Endothelial cell of umbilical vein (primary cell): ENCODE measurements at regions not wholly inside any gene's neighbourhood (a gene's known extent, or its start where the extent isn't known, plus 50 kb on each side); places are given as distances from the start of the nearest gene placed in this dataset.

ENCODE experiments used
- BruUV-seq: library from RNA; stranded (reverse); fragments of 400-500 nt; replicated peaks from 2 replicates; lab custom pipeline; 2021; lab: Mats Ljungman, UMichigan
- CTCF ChIA-PET: fragments of 300-600, 350-600 bp; sonication (Branson Sonifier 250); formaldehyde crosslinking; loops from one replicate; lab custom pipeline; 2021; ENCODE audit warnings: antibody characterized with exemption, inconsistent platforms; lab: Charles Lee
- POLR2A ChIA-PET: fragments of 300-600, 350-600 bp; sonication (Branson Sonifier 250); formaldehyde crosslinking; loops from one replicate; lab custom pipeline; 2021; ENCODE audit warnings: antibody characterized with exemption, inconsistent platforms; lab: Charles Lee
- DNase-seq: peaks from one replicate; pipeline ENCODE4 v3.0.0-alpha.2; 2011; ENCODE audit warnings: low read depth, low spot score
- FAIRE-seq: peaks from 2 replicates; lab custom pipeline; 2011; peaks lifted over from hg19 to GRCh38; lab: Jason Lieb, UNC
- H2AFZ ChIP-seq: 2 replicates; pipeline ENCODE4 v1.6.0; 2012; ENCODE audit warnings: low read depth, low read length, control low read depth, inconsistent platforms
- H3K27ac ChIP-seq: 2 replicates; pipeline ENCODE4 v1.5.1; 2011; ENCODE audit warnings: low read depth, mild to moderate bottlenecking, control low read depth, low read length, moderate library complexity; ENCODE audit not compliant: insufficient read depth
- H3K27me3 ChIP-seq, 2 experiments: 2 replicates each; pipeline versions ENCODE4 v1.6.0 to v1.6.1; 2011; ENCODE audit warnings: low read length in 2 of 2, mixed read lengths in 1 of 2; ENCODE audit not compliant: control insufficient read depth in 2 of 2, insufficient read depth in 2 of 2
- H3K36me3 ChIP-seq, 2 experiments: 2 replicates in 1 of 2; 3 replicates in 1 of 2; pipeline ENCODE4 v1.5.1; 2011; ENCODE audit warnings: low read length in 2 of 2, mild to moderate bottlenecking in 1 of 2, moderate library complexity in 1 of 2; ENCODE audit not compliant: control insufficient read depth in 2 of 2, insufficient read depth in 2 of 2; ENCODE audit errors: extremely low read depth in 1 of 2
- H3K4me1 ChIP-seq: 3 replicates; pipeline ENCODE4 v1.5.1; 2011; ENCODE audit warnings: mild to moderate bottlenecking, low read length; ENCODE audit not compliant: control insufficient read depth, insufficient read depth; ENCODE audit errors: extremely low read depth
- H3K4me2 ChIP-seq: 2 replicates; pipeline ENCODE4 v1.6.1; 2011; ENCODE audit warnings: low read length, control low read depth, mixed read lengths; ENCODE audit not compliant: insufficient read depth
- H3K4me3 ChIP-seq, 3 experiments: fragments of 200-600 bp in 1 of 3; sonication (generic), shearing (Covaris generic) in 1 of 3; replicated peaks in 1 of 3; 2 replicates each; pipeline ENCODE4 v1.5.1; 2011 to 2016; ENCODE audit warnings: control low read depth in 3 of 3, low read length in 3 of 3, mild to moderate bottlenecking in 2 of 3, inconsistent platforms in 1 of 3, low read depth in 1 of 3, moderate library complexity in 1 of 3; ENCODE audit not compliant: insufficient read depth in 1 of 3
- H3K79me2 ChIP-seq: 2 replicates; pipeline ENCODE4 v1.6.0; 2012; ENCODE audit warnings: low read length, inconsistent platforms; ENCODE audit not compliant: control insufficient read depth, insufficient read depth
- H3K9ac ChIP-seq: replicated peaks from 2 replicates; pipeline ENCODE3; 2011; ENCODE audit warnings: low read length, control low read depth; ENCODE audit not compliant: insufficient read depth; ENCODE audit errors: extremely low read depth
- H3K9me1 ChIP-seq: replicated peaks from 3 replicates; pipeline ENCODE4 v1.6.0; 2011; ENCODE audit warnings: mild to moderate bottlenecking, low read length; ENCODE audit not compliant: control insufficient read depth, insufficient read depth; ENCODE audit errors: extremely low read depth
- H3K9me3 ChIP-seq: replicated peaks from 2 replicates; pipeline ENCODE4 v1.5.1; 2012; ENCODE audit warnings: low read length, inconsistent platforms; ENCODE audit not compliant: control insufficient read depth, insufficient read depth
- H4K20me1 ChIP-seq: replicated peaks from 2 replicates; pipeline ENCODE3; 2011; ENCODE audit warnings: mild to moderate bottlenecking, low read length; ENCODE audit not compliant: control insufficient read depth, insufficient read depth; ENCODE audit errors: extremely low read depth
- EZH2 ChIP-seq: IDR thresholded peaks from 2 replicates; pipeline ENCODE4 v1.6.1; 2012; ENCODE audit warnings: borderline replicate concordance, low read depth, mild to moderate bottlenecking, moderate library complexity, low read length, inconsistent platforms; ENCODE audit not compliant: severe bottlenecking
- FOS ChIP-seq: IDR thresholded peaks from 2 replicates; pipeline ENCODE4 v1.6.1; 2011; ENCODE audit warnings: mild to moderate bottlenecking, low read length, moderate library complexity, borderline replicate concordance; ENCODE audit not compliant: insufficient read depth
- GATA2 ChIP-seq: IDR thresholded peaks from 2 replicates; pipeline ENCODE4 v1.7.0; 2011; ENCODE audit warnings: low read depth, mild to moderate bottlenecking, moderate library complexity, mixed read lengths, low read length; ENCODE audit not compliant: insufficient read length, insufficient read depth
- JUN ChIP-seq: IDR thresholded peaks from 2 replicates; pipeline ENCODE4 v1.6.1; 2011; ENCODE audit warnings: borderline replicate concordance, low read depth; ENCODE audit not compliant: insufficient read length, insufficient read depth
- MYC ChIP-seq: IDR thresholded peaks from one replicate; pipeline ENCODE4 v1.6.1; 2011; ENCODE audit warnings: mild to moderate bottlenecking, low read depth, low read length
- POLR2A ChIP-seq: IDR thresholded peaks from 2 replicates; pipeline ENCODE4 v1.6.1; 2012; ENCODE audit warnings: low read depth, mild to moderate bottlenecking, control low read depth, low read length
- POLR2AphosphoS5 ChIP-seq: IDR thresholded peaks from 2 replicates; pipeline ENCODE4 v1.6.1; 2012; ENCODE audit warnings: low read depth, mild to moderate bottlenecking, control low read depth, low read length, moderate library complexity; ENCODE audit not compliant: insufficient read depth
- dilution Hi-C: fragments of 300-500 bp; cut with MboI; formaldehyde crosslinking; loops from one replicate; pipeline ENCODE4 v1.15.0; 2019; ENCODE audit warnings: low sequenced_read_pairs; ENCODE audit not compliant: extremely low pct_ligation_motif_present
- intact Hi-C: fragments of 100-400 bp; cut with micrococcal nuclease; formaldehyde crosslinking; loops from one replicate; pipeline ENCODE4 v1.10.0; 2022
- TF ChIP-seq, protein P1 (sequence below): IDR thresholded peaks from 2 replicates; pipeline ENCODE4 v1.6.1; 2011; ENCODE audit not compliant: insufficient read depth, insufficient read length
- TF ChIP-seq, protein P2 (sequence below), 2 donors: IDR thresholded peaks; 1 replicate in 1 of 2; 2 replicates in 1 of 2; pipeline ENCODE4 v1.5.1; 2011; ENCODE audit warnings: low read length in 2 of 2, mild to moderate bottlenecking in 2 of 2, moderate library complexity in 2 of 2, control low read depth in 1 of 2, inconsistent platforms in 1 of 2, low read depth in 1 of 2; ENCODE audit not compliant: insufficient read depth in 1 of 2; ENCODE audit errors: extremely low read depth in 1 of 2

DNA sequence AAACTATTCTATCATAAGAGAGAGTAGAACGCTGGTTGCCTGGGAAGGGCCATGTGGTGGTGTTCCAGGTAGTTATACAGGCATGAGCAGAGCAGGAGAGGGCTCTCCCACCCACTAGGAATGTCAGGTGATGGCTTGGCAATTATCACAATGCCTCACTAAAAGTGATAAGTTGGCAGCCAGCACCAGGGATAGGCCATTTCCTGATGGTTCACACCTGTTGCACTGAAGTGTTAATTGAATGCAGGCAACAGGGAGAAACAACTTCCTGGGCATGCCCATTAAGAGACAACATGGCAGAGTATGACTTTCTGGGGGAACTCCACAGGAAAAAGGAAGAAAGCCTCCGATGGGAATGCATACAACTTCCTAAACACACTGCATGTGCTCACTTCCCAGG, 593.2 kb downstream of the ELAVL2 start:
- POLR2A ChIA-PET = no interaction called here
- no peak overlapping the region for H3K4me2 ChIP-seq
- CTCF ChIA-PET = no interaction called here
- H3K27me3 ChIP-seq = no peaks in the 10 kb centered on the region
- TF ChIP-seq, protein P1, sequence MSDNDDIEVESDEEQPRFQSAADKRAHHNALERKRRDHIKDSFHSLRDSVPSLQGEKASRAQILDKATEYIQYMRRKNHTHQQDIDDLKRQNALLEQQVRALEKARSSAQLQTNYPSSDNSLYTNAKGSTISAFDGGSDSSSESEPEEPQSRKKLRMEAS = no peak
- TF ChIP-seq POLR2A (no peak), GATA2 (no peak), FOS (no peak), EZH2 (no peak), JUN (no peak), POLR2AphosphoS5 (no peak), MYC (no peak)
- TF ChIP-seq, protein P2, sequence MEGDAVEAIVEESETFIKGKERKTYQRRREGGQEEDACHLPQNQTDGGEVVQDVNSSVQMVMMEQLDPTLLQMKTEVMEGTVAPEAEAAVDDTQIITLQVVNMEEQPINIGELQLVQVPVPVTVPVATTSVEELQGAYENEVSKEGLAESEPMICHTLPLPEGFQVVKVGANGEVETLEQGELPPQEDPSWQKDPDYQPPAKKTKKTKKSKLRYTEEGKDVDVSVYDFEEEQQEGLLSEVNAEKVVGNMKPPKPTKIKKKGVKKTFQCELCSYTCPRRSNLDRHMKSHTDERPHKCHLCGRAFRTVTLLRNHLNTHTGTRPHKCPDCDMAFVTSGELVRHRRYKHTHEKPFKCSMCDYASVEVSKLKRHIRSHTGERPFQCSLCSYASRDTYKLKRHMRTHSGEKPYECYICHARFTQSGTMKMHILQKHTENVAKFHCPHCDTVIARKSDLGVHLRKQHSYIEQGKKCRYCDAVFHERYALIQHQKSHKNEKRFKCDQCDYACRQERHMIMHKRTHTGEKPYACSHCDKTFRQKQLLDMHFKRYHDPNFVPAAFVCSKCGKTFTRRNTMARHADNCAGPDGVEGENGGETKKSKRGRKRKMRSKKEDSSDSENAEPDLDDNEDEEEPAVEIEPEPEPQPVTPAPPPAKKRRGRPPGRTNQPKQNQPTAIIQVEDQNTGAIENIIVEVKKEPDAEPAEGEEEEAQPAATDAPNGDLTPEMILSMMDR (IDR thresholded peaks at IDR 0.05; ENCODE audit: extremely low read depth in 1 of 2, insufficient read depth in 1 of 2, low read depth in 1 of 2, low read length in 2 of 2) = no peak
- H3K4me1 ChIP-seq = no peaks in the 10 kb centered on the region
- H3K27ac ChIP-seq = no peak overlapping the region
- BruUV-seq = no TSS peak
- no peak overlapping the region for H3K9ac ChIP-seq
- no peak for DNase-seq
- H3K79me2 ChIP-seq = no peaks in the 10 kb centered on the region
- no peaks in the 10 kb centered on the region for H3K36me3 ChIP-seq
- FAIRE-seq = no peak
- intact Hi-C loops (no loop called here), dilution Hi-C loops (no loop called here)
- H3K4me3 ChIP-seq = no peak overlapping the region
- H3K9me1 ChIP-seq = no peaks in the 10 kb centered on the region
- no peak overlapping the region for H2AFZ ChIP-seq
- no peaks in the 10 kb centered on the region for H4K20me1 ChIP-seq
- no peaks in the 10 kb centered on the region for H3K9me3 ChIP-seq
